K562 (cell line): ENCODE measurements at regions not wholly inside any gene's neighbourhood (a gene's known extent, or its start where the extent isn't known, plus 50 kb on each side); places are given as distances from the start of the nearest gene placed in this dataset.

Experiments
- ATAC-seq: fragments of 200-7000 bp; cut with Tn5 transposase; 3 replicates; pipeline ENCODE4 v1.9.1; 2020; ENCODE audit warnings: moderate library complexity
- BruUV-seq: library from RNA; stranded (reverse); fragments of 400-500 nt; replicated peaks from 2 replicates; lab custom pipeline; 2021; lab: Mats Ljungman, UMichigan
- CTCF ChIA-PET: fragments of 300-600 bp; formaldehyde crosslinking; extraction: SDS; loops from one replicate; lab custom pipeline; 2021; ENCODE audit warnings: low intra/inter-chr PET ratio; lab: Yijun Ruan, JAX
- POLR2A ChIA-PET: fragments of 300-600, 350-650 bp; sonication (Branson Sonifier 250); formaldehyde crosslinking; extraction: SDS; loops from one replicate; lab custom pipeline; 2021; ENCODE audit warnings: antibody characterized with exemption, inconsistent platforms; lab: Yijun Ruan, JAX
- DNase-seq, 4 experiments: peaks; one replicate each; pipeline versions ENCODE4 v3.0.0 to v3.0.0-alpha.2; 2011 to 2018; ENCODE audit warnings: low spot score in 3 of 4, mixed read lengths in 3 of 4; ENCODE audit errors: extremely low read depth in 1 of 4
- FAIRE-seq: peaks from 2 replicates; lab custom pipeline; 2011; peaks lifted over from hg19 to GRCh38; lab: Jason Lieb, UNC
- H2AFZ ChIP-seq: 2 replicates; pipeline ENCODE4 v1.6.0; 2011; ENCODE audit warnings: low read depth, low read length, control low read depth, inconsistent platforms
- H3K27ac ChIP-seq: fragments of 200-600 bp; 3 replicates; pipeline ENCODE4 v1.8.0; 2011; ENCODE audit warnings: low read depth, mild to moderate bottlenecking, control low read depth, inconsistent platforms, low read length, moderate library complexity, mixed read lengths; ENCODE audit errors: extremely low read depth
- H3K27me3 ChIP-seq, 2 experiments: fragments of 300-600 bp in 1 of 2; 2 replicates in 1 of 2; 3 replicates in 1 of 2; pipeline versions ENCODE4 v1.6.0 to v1.8.0; 2011; ENCODE audit warnings: inconsistent platforms in 2 of 2, low read length in 2 of 2, mild to moderate bottlenecking in 1 of 2, mixed read lengths in 1 of 2, moderate library complexity in 1 of 2; ENCODE audit not compliant: control insufficient read depth in 2 of 2, insufficient read depth in 2 of 2
- H3K36me3 ChIP-seq: fragments of 300-600 bp; 3 replicates; pipeline ENCODE4 v1.8.0; 2011; ENCODE audit warnings: mild to moderate bottlenecking, low read length, inconsistent platforms; ENCODE audit not compliant: control insufficient read depth, insufficient read depth
- H3K4me1 ChIP-seq, 2 experiments: fragments of 200-600 bp in 1 of 2; replicated peaks in 1 of 2; 2 replicates in 1 of 2; 3 replicates in 1 of 2; pipeline versions ENCODE4 v1.5.1 to v1.8.0; 2011; ENCODE audit warnings: inconsistent platforms in 2 of 2, low read length in 2 of 2, mild to moderate bottlenecking in 1 of 2, mixed read lengths in 1 of 2, moderate library complexity in 1 of 2; ENCODE audit not compliant: control insufficient read depth in 2 of 2, insufficient read depth in 2 of 2
- H3K4me2 ChIP-seq: 2 replicates; pipeline ENCODE4 v1.6.1; 2011; ENCODE audit warnings: low read length, control low read depth, inconsistent platforms, mixed read lengths; ENCODE audit not compliant: insufficient read depth
- H3K4me3 ChIP-seq: fragments of 200-600 bp; sonication (generic), shearing (Covaris generic); 2 replicates; pipeline ENCODE4 v1.5.1; 2016; ENCODE audit warnings: control low read depth, inconsistent platforms
- H3K79me2 ChIP-seq: fragments of 200-600 bp; 3 replicates; pipeline ENCODE4 v1.8.0; 2011; ENCODE audit warnings: low read length, inconsistent platforms; ENCODE audit not compliant: control insufficient read depth, insufficient read depth
- H3K9ac ChIP-seq, 2 experiments: 2 replicates each; pipeline versions ENCODE4 v1.6.0 to v1.6.1; 2011; ENCODE audit warnings: low read depth in 2 of 2, low read length in 2 of 2, control low read depth in 1 of 2, inconsistent platforms in 1 of 2, mild to moderate bottlenecking in 1 of 2, mixed read lengths in 1 of 2; ENCODE audit not compliant: insufficient read depth in 1 of 2
- H3K9me1 ChIP-seq: one replicate; pipeline ENCODE4 v1.6.0; 2011; ENCODE audit warnings: inconsistent platforms, mild to moderate bottlenecking, low read length, moderate library complexity; ENCODE audit not compliant: control insufficient read depth, insufficient read depth
- H3K9me3 ChIP-seq: replicated peaks from 2 replicates; pipeline ENCODE4 v1.5.1; 2011; ENCODE audit warnings: low read depth, low read length, inconsistent platforms; ENCODE audit not compliant: control insufficient read depth, insufficient read depth
- H4K20me1 ChIP-seq: replicated peaks from 2 replicates; pipeline ENCODE4 v1.6.1; 2011; ENCODE audit warnings: low read length, inconsistent platforms, mixed read lengths; ENCODE audit not compliant: control insufficient read depth, insufficient read depth
- ARID4B ChIP-seq: sonication (generic); formaldehyde crosslinking; IDR thresholded peaks from 2 replicates; pipeline ENCODE4 v1.8.0; 2022; ENCODE audit warnings: mild to moderate bottlenecking, missing genetic modification reagents
- ATF7 ChIP-seq: fragments of 450-650 bp; IDR thresholded peaks from 2 replicates; pipeline ENCODE4 v1.7.1; 2014; ENCODE audit warnings: mild to moderate bottlenecking, moderate library complexity
- E2F6 ChIP-seq, 2 experiments: IDR thresholded peaks; 2 replicates each; pipeline ENCODE4 v1.6.1; 2011; ENCODE audit warnings: borderline replicate concordance in 1 of 2, control low read depth in 1 of 2, low read depth in 1 of 2, low read length in 1 of 2, mild to moderate bottlenecking in 1 of 2, mixed read lengths in 1 of 2, moderate library complexity in 1 of 2; ENCODE audit not compliant: insufficient read depth in 1 of 2, insufficient read length in 1 of 2, poor library complexity in 1 of 2, severe bottlenecking in 1 of 2; ENCODE audit errors: extremely low read depth in 1 of 2
- FOXP4 ChIP-seq: sonication (generic); formaldehyde crosslinking; IDR thresholded peaks from 2 replicates; pipeline ENCODE4 v1.8.0; 2022; ENCODE audit warnings: mild to moderate bottlenecking, missing genetic modification reagents, borderline replicate concordance
- NFYB ChIP-seq: IDR thresholded peaks from 2 replicates; pipeline ENCODE4 v1.6.1; 2011; ENCODE audit warnings: mild to moderate bottlenecking, moderate library complexity; ENCODE audit not compliant: insufficient read length; ENCODE audit errors: extremely low read depth
- RBM39 ChIP-seq: fragments of 200-400 bp; formaldehyde crosslinking; optimal IDR thresholded peaks from 2 replicates; pipeline ENCODE3; 2018; ENCODE audit warnings: low read depth, low read length
- RFX7 ChIP-seq: fragments of 250-450 bp; sonication (Bioruptor Pico); IDR thresholded peaks from 2 replicates; pipeline ENCODE4 v1.5.1; 2021; ENCODE audit warnings: mild to moderate bottlenecking
- SIN3B ChIP-seq: fragments of 450-650 bp; IDR thresholded peaks from 2 replicates; pipeline ENCODE4 v1.6.1; 2017; ENCODE audit warnings: low read depth, mild to moderate bottlenecking, moderate library complexity
- SMAD4 ChIP-seq: fragments of 250-450 bp; sonication (Bioruptor Pico); conservative IDR thresholded peaks from 2 replicates; pipeline ENCODE4 v1.8.0; 2021; ENCODE audit warnings: inconsistent platforms, mild to moderate bottlenecking, moderate library complexity
- ZC3H8 ChIP-seq: fragments of 450-650 bp; IDR thresholded peaks from 2 replicates; pipeline ENCODE4 v1.6.1; 2017
- ZNF507 ChIP-seq: conservative IDR thresholded peaks from 2 replicates; pipeline ENCODE4 v1.6.1; 2017; ENCODE audit warnings: missing genetic modification characterization, missing compliant biosample characterization
- ZNF668 ChIP-seq: fragments of 250-450 bp; sonication (Bioruptor Pico); IDR thresholded peaks from 2 replicates; pipeline ENCODE4 v1.8.0; 2022; ENCODE audit warnings: mild to moderate bottlenecking, inconsistent platforms
- WGBS: fragments of 100-300 bp; shearing (Covaris generic); methylation state at CpG from one replicate; pipeline ENCODE4 v1.1.6; 2016; ENCODE audit warnings: low coverage, mixed read lengths; ENCODE audit not compliant: insufficient coverage; ENCODE audit errors: missing lambda C conversion rate; 5-methylcytosine and 5-hydroxymethylcytosine counted together
- in situ Hi-C: fragments of 300-500 bp; cut with MboI; formaldehyde crosslinking; loops from 4 replicates; pipeline ENCODE4 v1.15.0; 2018; ENCODE audit warnings: inconsistent platforms, mixed read lengths
- intact Hi-C: fragments of 100-400 bp; cut with micrococcal nuclease; formaldehyde crosslinking; loops from 2 replicates; pipeline ENCODE4 v1.14.2; 2022

- Histone ChIP-seq H3K4me1 (no peaks in the 10 kb centered on the region), H2AFZ (no peak overlapping the region), H3K9me3 (no peaks in the 10 kb centered on the region), H3K9me1 (no peaks in the 10 kb centered on the region), H3K9ac (no peak overlapping the region), H4K20me1 (no peaks in the 10 kb centered on the region), H3K4me3 (no peak overlapping the region), H3K36me3 (no peaks in the 10 kb centered on the region), H3K79me2 (no peaks in the 10 kb centered on the region), H3K27me3 (no peaks in the 10 kb centered on the region), H3K4me2 (no peak overlapping the region), H3K27ac (no peak overlapping the region)
- POLR2A ChIA-PET, result no interaction called here
- no TSS peak for BruUV-seq
- CTCF ChIA-PET, result interaction anchor here (2.1 to 2.4 kb wide), 2 partner anchors 89 to 145 kb away, joined by 11 to 19 read pairs; no protein-coding TSS in a partner anchor
- intact Hi-C loops (loop anchor here (10.0 kb wide), 1 partner anchor 391 kb away; no protein-coding TSS in a partner anchor), in situ Hi-C loops (no loop called here)
- WGBS, result 0% methylated on average over 4 of the region's 4 CpGs
- DNase-seq, result no peak
- no peak for ATAC-seq
- FAIRE-seq, result no peak
- TF ChIP-seq RBM39 (no peak), ZC3H8 (no peak), ARID4B (no peak), ZNF668 (CRISPR knock-in tag) (no peak), RFX7 (CRISPR knock-in tag) (no peak), ATF7 (no peak), E2F6 (IDR thresholded peaks at IDR 0.05; ENCODE audit: borderline replicate concordance in 1 of 2, extremely low read depth in 1 of 2, insufficient read depth in 1 of 2, insufficient read length in 1 of 2, low read depth in 1 of 2, low read length in 1 of 2, poor library complexity in 1 of 2, severe bottlenecking in 1 of 2) (no peak), NFYB (no peak), SMAD4 (CRISPR knock-in tag) (no peak), FOXP4 (CRISPR knock-in tag) (no peak), SIN3B (no peak), ZNF507 (tag) (no peak)
Measured at GRCh38 chr3:132254076-132254755, 63.0 kb upstream of the ACP3 start.
